Choroid plexus epithelial cell (primary cell): ENCODE measurements at regions not wholly inside any gene's neighbourhood (a gene's known extent, or its start where the extent isn't known, plus 50 kb on each side); places are given as distances from the start of the nearest gene placed in this dataset.

ENCODE experiments used
- DNase-seq: peaks from one replicate; pipeline ENCODE4 v3.0.0-alpha.2; 2010; ENCODE audit warnings: low read depth
- H3K4me3 ChIP-seq: 2 replicates; pipeline ENCODE4 v1.5.1; 2011; ENCODE audit warnings: low read depth, mild to moderate bottlenecking, control low read depth, low read length, moderate library complexity
- CTCF ChIP-seq: conservative IDR thresholded peaks from 2 replicates; pipeline ENCODE4 v1.5.1; 2011; ENCODE audit warnings: low read depth, mild to moderate bottlenecking, control low read depth, inconsistent platforms, low read length, moderate library complexity

GRCh38 chr6:166770216-166771116 is 143.4 kb upstream of the RPS6KA2 start:
- TF ChIP-seq CTCF = peak; percentile 63
- DNase-seq = peak; percentile 42

GRCh38 chr6:166769648-166770047 is 142.6 kb upstream of the RPS6KA2 start:
- no peak overlapping the region for H3K4me3 ChIP-seq
- no peak for TF ChIP-seq CTCF
- DNase-seq = no peak

More at GRCh38 chr6:166770216-166771116, 143.4 kb upstream of the RPS6KA2 start:
- no peak overlapping the region for H3K4me3 ChIP-seq

GRCh38 chr6:166768761-166769160 is 141.7 kb upstream of the RPS6KA2 start:
- H3K4me3 ChIP-seq = no peak overlapping the region
- no peak for DNase-seq
- TF ChIP-seq CTCF = no peak

GRCh38 chr6:166767230-166767629 is 140.2 kb upstream of the RPS6KA2 start:
- no peak for TF ChIP-seq CTCF
- no peak for DNase-seq
- no peak overlapping the region for H3K4me3 ChIP-seq

- TF ChIP-seq CTCF = no peak
- no peak for DNase-seq
- H3K4me3 ChIP-seq = no peak overlapping the region
Measured at GRCh38 chr6:166766769-166767168, 139.7 kb upstream of the RPS6KA2 start.

- no peak for TF ChIP-seq CTCF
- no peak overlapping the region for H3K4me3 ChIP-seq
- no peak for DNase-seq
Measured at GRCh38 chr6:166765234-166765541, 138.1 kb upstream of the RPS6KA2 start.
